A549 (cell line): ENCODE measurements at regions not wholly inside any gene's neighbourhood (a gene's known extent, or its start where the extent isn't known, plus 50 kb on each side); places are given as distances from the start of the nearest gene placed in this dataset.

Experiments used
- RFX5 ChIP-seq: fragments of 450-650 bp; IDR thresholded peaks from 2 replicates; pipeline ENCODE4 v1.7.1; 2014; ENCODE audit warnings: antibody characterized with exemption, mild to moderate bottlenecking, moderate library complexity
- TF ChIP-seq, protein P1 (sequence below): fragments of >200 bp; sonication (Bioruptor Twin); formaldehyde crosslinking; IDR thresholded peaks from 3 replicates; pipeline ENCODE4 v1.5.1; 2016
- TF ChIP-seq, protein P2 (sequence below): IDR thresholded peaks from 2 replicates; pipeline ENCODE4 v1.6.1; 2012

DNA sequence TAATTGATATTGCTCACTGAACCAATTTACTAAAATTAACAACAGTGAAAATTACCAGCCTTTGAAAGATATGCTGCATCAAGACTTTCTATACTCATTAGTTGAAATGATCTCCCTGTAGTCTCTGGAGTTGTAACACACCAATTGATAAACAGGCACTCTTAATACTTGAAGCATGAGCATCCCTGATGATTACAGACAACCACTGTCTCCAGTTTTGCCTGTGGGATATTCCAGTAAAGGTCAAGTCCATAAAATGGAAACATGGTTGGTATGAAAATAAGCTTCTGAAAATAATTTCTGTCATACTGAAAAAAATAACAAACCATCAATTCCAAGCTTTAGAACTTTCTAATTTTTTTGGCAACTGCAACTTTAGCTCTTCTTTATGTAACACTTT lies 405.8 kb downstream of the SPRY2 start:
- no peak for TF ChIP-seq RFX5
- TF ChIP-seq, protein P1, sequence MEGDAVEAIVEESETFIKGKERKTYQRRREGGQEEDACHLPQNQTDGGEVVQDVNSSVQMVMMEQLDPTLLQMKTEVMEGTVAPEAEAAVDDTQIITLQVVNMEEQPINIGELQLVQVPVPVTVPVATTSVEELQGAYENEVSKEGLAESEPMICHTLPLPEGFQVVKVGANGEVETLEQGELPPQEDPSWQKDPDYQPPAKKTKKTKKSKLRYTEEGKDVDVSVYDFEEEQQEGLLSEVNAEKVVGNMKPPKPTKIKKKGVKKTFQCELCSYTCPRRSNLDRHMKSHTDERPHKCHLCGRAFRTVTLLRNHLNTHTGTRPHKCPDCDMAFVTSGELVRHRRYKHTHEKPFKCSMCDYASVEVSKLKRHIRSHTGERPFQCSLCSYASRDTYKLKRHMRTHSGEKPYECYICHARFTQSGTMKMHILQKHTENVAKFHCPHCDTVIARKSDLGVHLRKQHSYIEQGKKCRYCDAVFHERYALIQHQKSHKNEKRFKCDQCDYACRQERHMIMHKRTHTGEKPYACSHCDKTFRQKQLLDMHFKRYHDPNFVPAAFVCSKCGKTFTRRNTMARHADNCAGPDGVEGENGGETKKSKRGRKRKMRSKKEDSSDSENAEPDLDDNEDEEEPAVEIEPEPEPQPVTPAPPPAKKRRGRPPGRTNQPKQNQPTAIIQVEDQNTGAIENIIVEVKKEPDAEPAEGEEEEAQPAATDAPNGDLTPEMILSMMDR: no peak
- TF ChIP-seq, protein P2, sequence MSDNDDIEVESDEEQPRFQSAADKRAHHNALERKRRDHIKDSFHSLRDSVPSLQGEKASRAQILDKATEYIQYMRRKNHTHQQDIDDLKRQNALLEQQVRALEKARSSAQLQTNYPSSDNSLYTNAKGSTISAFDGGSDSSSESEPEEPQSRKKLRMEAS: no peak
